ENCODE measurements at regions not wholly inside any gene's neighbourhood (a gene's known extent, or its start where the extent isn't known, plus 50 kb on each side); places are given as distances from the start of the nearest gene placed in this dataset.
"Not testable (repeated sequence)": the region's sequence is repeated elsewhere in the genome, so short reads cannot be mapped to it uniquely, and the experiment has no call there.

GRCh38 chr5:51625224-51625968, 242.1 kb downstream of the ISL1 start:
- ChIA-PET POLR2A (no interaction called here), CTCF (no interaction called here)
- TF ChIP-seq CTBP1 (IDR thresholded peaks at IDR 0.05; ENCODE audit: borderline replicate concordance) (no peak), FOXK2 (IDR thresholded peaks at IDR 0.05) (no peak), SUZ12 (IDR thresholded peaks at IDR 0.05) (no peak), SP1 (IDR thresholded peaks at IDR 0.05) (no peak), FOXM1 (IDR thresholded peaks at IDR 0.05; ENCODE audit: borderline replicate concordance) (no peak), NFRKB (IDR thresholded peaks at IDR 0.05) (no peak), HDGF (IDR thresholded peaks at IDR 0.05; ENCODE audit: borderline replicate concordance) (no peak), FOXA1 (IDR thresholded peaks at IDR 0.05) (no peak), BHLHE40 (IDR thresholded peaks at IDR 0.05; ENCODE audit: borderline replicate concordance) (no peak), LEF1 (IDR thresholded peaks at IDR 0.05; ENCODE audit: borderline replicate concordance) (no peak), ZNF384 (IDR thresholded peaks at IDR 0.05) (no peak), L3MBTL2 (conservative IDR thresholded peaks at IDR 0.05) (no peak)
- no peak for DNase-seq (ENCODE audit: extremely low spot score)

DNA sequence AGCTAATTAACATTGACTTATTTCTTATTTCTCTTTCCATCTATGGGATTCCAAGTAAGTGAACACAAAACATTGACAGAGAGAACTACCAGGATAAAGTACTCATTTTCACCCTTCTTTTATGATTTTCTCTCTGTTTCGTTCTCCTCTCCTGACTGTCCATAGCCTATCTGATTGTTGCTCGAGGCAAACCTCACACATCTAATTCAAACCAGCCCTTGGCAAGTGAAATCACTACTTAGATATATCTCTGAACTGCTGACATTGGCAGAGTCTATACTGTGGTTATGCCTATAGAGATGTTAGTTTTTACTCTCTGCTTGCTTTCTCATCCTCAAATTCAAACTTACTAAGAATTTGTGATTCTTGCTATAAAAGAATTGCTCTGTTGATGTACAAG, 248.8 kb downstream of the ISL1 start:
- DNase-seq (ENCODE audit: extremely low spot score), result no peak
- ChIA-PET CTCF (no interaction called here), POLR2A (no interaction called here)
- TF ChIP-seq SUZ12 (IDR thresholded peaks at IDR 0.05), result no peak
- no peak for TF ChIP-seq ELF4 (IDR thresholded peaks at IDR 0.05)

GRCh38 chr5:51632793-51633192, 249.5 kb downstream of the ISL1 start:
- ChIA-PET CTCF (no interaction called here), POLR2A (no interaction called here)
- DNase-seq (ENCODE audit: extremely low spot score), result no peak
- no peak for TF ChIP-seq FOXM1 (IDR thresholded peaks at IDR 0.05; ENCODE audit: borderline replicate concordance)
- TF ChIP-seq ARNT (IDR thresholded peaks at IDR 0.05), result no peak
- TF ChIP-seq TARDBP (IDR thresholded peaks at IDR 0.05), result no peak
- TF ChIP-seq FOXK2 (IDR thresholded peaks at IDR 0.05), result no peak
- no peak for TF ChIP-seq ZNF384 (IDR thresholded peaks at IDR 0.05)
- no peak for TF ChIP-seq ELF4 (IDR thresholded peaks at IDR 0.05)
- no peak for TF ChIP-seq LEF1 (IDR thresholded peaks at IDR 0.05; ENCODE audit: borderline replicate concordance)
- no peak for TF ChIP-seq NFRKB (IDR thresholded peaks at IDR 0.05)
- TF ChIP-seq, protein P1, sequence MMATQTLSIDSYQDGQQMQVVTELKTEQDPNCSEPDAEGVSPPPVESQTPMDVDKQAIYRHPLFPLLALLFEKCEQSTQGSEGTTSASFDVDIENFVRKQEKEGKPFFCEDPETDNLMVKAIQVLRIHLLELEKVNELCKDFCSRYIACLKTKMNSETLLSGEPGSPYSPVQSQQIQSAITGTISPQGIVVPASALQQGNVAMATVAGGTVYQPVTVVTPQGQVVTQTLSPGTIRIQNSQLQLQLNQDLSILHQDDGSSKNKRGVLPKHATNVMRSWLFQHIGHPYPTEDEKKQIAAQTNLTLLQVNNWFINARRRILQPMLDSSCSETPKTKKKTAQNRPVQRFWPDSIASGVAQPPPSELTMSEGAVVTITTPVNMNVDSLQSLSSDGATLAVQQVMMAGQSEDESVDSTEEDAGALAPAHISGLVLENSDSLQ (IDR thresholded peaks at IDR 0.05), result no peak
- no peak for TF ChIP-seq BHLHE40 (IDR thresholded peaks at IDR 0.05; ENCODE audit: borderline replicate concordance)
- TF ChIP-seq CTBP1 (IDR thresholded peaks at IDR 0.05; ENCODE audit: borderline replicate concordance), result no peak
- TF ChIP-seq HDGF (IDR thresholded peaks at IDR 0.05; ENCODE audit: borderline replicate concordance), result no peak

- POLR2A ChIA-PET; DNase-seq (ENCODE audit: extremely low spot score); CTCF ChIA-PET: not testable (repeated sequence)
Observed at GRCh38 chr5:51636973-51637372, 253.7 kb downstream of the ISL1 start.

DNA sequence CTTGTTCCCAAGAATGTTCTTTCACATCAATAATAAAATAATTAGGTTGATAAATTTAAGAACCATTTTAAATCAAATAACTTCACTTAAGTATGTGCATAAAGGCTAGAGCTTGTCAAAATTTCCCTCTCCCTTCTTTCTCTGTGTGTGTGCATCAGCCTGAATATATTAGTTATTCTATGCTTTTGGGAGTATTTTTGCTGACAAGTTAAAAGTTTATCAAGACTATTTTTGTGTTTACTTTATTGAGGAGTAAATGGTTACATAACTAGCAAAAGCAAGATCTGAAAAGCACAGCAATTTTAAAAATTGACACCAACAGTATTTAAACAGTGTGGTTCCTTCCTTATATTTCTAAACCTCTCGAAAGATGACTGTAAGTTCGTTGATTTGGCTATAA, 261.7 kb downstream of the ISL1 start:
- ChIA-PET POLR2A (no interaction called here), CTCF (no interaction called here)
- DNase-seq (ENCODE audit: extremely low spot score), result no peak
- TF ChIP-seq L3MBTL2 (conservative IDR thresholded peaks at IDR 0.05), result no peak
- no peak for TF ChIP-seq LEF1 (IDR thresholded peaks at IDR 0.05; ENCODE audit: borderline replicate concordance)
- no peak for TF ChIP-seq NFRKB (IDR thresholded peaks at IDR 0.05)
- no peak for TF ChIP-seq FOXM1 (IDR thresholded peaks at IDR 0.05; ENCODE audit: borderline replicate concordance)
- no peak for TF ChIP-seq FOXK2 (IDR thresholded peaks at IDR 0.05)
- no peak for TF ChIP-seq SP1 (IDR thresholded peaks at IDR 0.05)
- TF ChIP-seq BHLHE40 (IDR thresholded peaks at IDR 0.05; ENCODE audit: borderline replicate concordance), result no peak
- no peak for TF ChIP-seq ARNT (IDR thresholded peaks at IDR 0.05)
- TF ChIP-seq FOXA1 (IDR thresholded peaks at IDR 0.05), result no peak
- no peak for TF ChIP-seq CTBP1 (IDR thresholded peaks at IDR 0.05; ENCODE audit: borderline replicate concordance)
- TF ChIP-seq SUZ12 (IDR thresholded peaks at IDR 0.05), result no peak
- no peak for TF ChIP-seq ZNF384 (IDR thresholded peaks at IDR 0.05)
- TF ChIP-seq TARDBP (IDR thresholded peaks at IDR 0.05), result no peak
- no peak for TF ChIP-seq HDGF (IDR thresholded peaks at IDR 0.05; ENCODE audit: borderline replicate concordance)

- no peak for DNase-seq (ENCODE audit: extremely low spot score)
- no peak for TF ChIP-seq LEF1 (IDR thresholded peaks at IDR 0.05; ENCODE audit: borderline replicate concordance)
- no peak for TF ChIP-seq FOXA1 (IDR thresholded peaks at IDR 0.05)
- TF ChIP-seq HDGF (IDR thresholded peaks at IDR 0.05; ENCODE audit: borderline replicate concordance), result no peak
- TF ChIP-seq CTBP1 (IDR thresholded peaks at IDR 0.05; ENCODE audit: borderline replicate concordance), result no peak
- no peak for TF ChIP-seq ELF4 (IDR thresholded peaks at IDR 0.05)
- no peak for TF ChIP-seq FOXM1 (IDR thresholded peaks at IDR 0.05; ENCODE audit: borderline replicate concordance)
- no peak for TF ChIP-seq FOXK2 (IDR thresholded peaks at IDR 0.05)
- TF ChIP-seq, protein P1 (IDR thresholded peaks at IDR 0.05), result no peak
- no peak for TF ChIP-seq SUZ12 (IDR thresholded peaks at IDR 0.05)
- no peak for TF ChIP-seq SP1 (IDR thresholded peaks at IDR 0.05)
- TF ChIP-seq ZNF384 (IDR thresholded peaks at IDR 0.05), result no peak
- no peak for TF ChIP-seq TARDBP (IDR thresholded peaks at IDR 0.05)
- no peak for TF ChIP-seq BHLHE40 (IDR thresholded peaks at IDR 0.05; ENCODE audit: borderline replicate concordance)
- no peak for TF ChIP-seq NFRKB (IDR thresholded peaks at IDR 0.05)
- TF ChIP-seq L3MBTL2 (conservative IDR thresholded peaks at IDR 0.05), result no peak
- TF ChIP-seq ARNT (IDR thresholded peaks at IDR 0.05), result no peak
- ChIA-PET POLR2A (no interaction called here), CTCF (no interaction called here)
Observed at GRCh38 chr5:51646482-51646881, 263.2 kb downstream of the ISL1 start.

DNA sequence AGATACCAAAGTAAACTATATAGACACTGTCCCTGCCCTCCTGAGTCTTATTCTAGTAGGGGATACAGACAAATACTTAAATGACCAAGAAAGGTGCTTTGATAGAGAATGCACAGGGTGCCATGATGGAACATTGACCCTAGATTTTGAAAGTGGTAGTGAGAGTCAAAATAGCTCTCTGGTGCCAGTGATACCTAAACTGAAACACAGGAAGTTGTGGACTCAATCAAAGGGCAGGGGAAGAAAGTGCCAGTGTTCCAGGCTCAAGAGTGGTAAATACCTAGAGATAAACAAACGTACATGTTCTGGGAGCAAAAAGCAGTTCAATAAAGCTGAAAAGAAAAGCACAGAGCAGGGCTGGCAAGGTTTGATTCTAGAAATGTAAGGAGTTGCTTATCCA, 267.6 kb downstream of the ISL1 start:
- DNase-seq (ENCODE audit: extremely low spot score), result no peak
- ChIA-PET POLR2A (no interaction called here), CTCF (no interaction called here)
- TF ChIP-seq NFRKB (IDR thresholded peaks at IDR 0.05), result no peak
- no peak for TF ChIP-seq TARDBP (IDR thresholded peaks at IDR 0.05)
- TF ChIP-seq FOXA1 (IDR thresholded peaks at IDR 0.05), result no peak
- no peak for TF ChIP-seq HDGF (IDR thresholded peaks at IDR 0.05; ENCODE audit: borderline replicate concordance)
- TF ChIP-seq L3MBTL2 (conservative IDR thresholded peaks at IDR 0.05), result no peak
- TF ChIP-seq, protein P1 (IDR thresholded peaks at IDR 0.05), result no peak
- no peak for TF ChIP-seq SUZ12 (IDR thresholded peaks at IDR 0.05)
- TF ChIP-seq FOXK2 (IDR thresholded peaks at IDR 0.05), result no peak

Data from HEK293T (cell line).